K562 (cell line): ENCODE measurements at regions not wholly inside any gene's neighbourhood (a gene's known extent, or its start where the extent isn't known, plus 50 kb on each side); places are given as distances from the start of the nearest gene placed in this dataset.

Experiments
- ATAC-seq: fragments of 200-7000 bp; cut with Tn5 transposase; 3 replicates; pipeline ENCODE4 v1.9.1; 2020; ENCODE audit warnings: moderate library complexity
- BruUV-seq: library from RNA; stranded (reverse); fragments of 400-500 nt; replicated peaks from 2 replicates; lab custom pipeline; 2021; lab: Mats Ljungman, UMichigan
- CTCF ChIA-PET: fragments of 300-600 bp; formaldehyde crosslinking; extraction: SDS; loops from one replicate; lab custom pipeline; 2021; ENCODE audit warnings: low intra/inter-chr PET ratio; lab: Yijun Ruan, JAX
- POLR2A ChIA-PET: fragments of 300-600, 350-650 bp; sonication (Branson Sonifier 250); formaldehyde crosslinking; extraction: SDS; loops from one replicate; lab custom pipeline; 2021; ENCODE audit warnings: antibody characterized with exemption, inconsistent platforms; lab: Yijun Ruan, JAX
- DNase-seq, 4 experiments: peaks; one replicate each; pipeline versions ENCODE4 v3.0.0 to v3.0.0-alpha.2; 2011 to 2018; ENCODE audit warnings: low spot score in 3 of 4, mixed read lengths in 3 of 4; ENCODE audit errors: extremely low read depth in 1 of 4
- FAIRE-seq: peaks from 2 replicates; lab custom pipeline; 2011; peaks lifted over from hg19 to GRCh38; lab: Jason Lieb, UNC
- H2AFZ ChIP-seq: 2 replicates; pipeline ENCODE4 v1.6.0; 2011; ENCODE audit warnings: low read depth, low read length, control low read depth, inconsistent platforms
- H3K27ac ChIP-seq: fragments of 200-600 bp; 3 replicates; pipeline ENCODE4 v1.8.0; 2011; ENCODE audit warnings: low read depth, mild to moderate bottlenecking, control low read depth, inconsistent platforms, low read length, moderate library complexity, mixed read lengths; ENCODE audit errors: extremely low read depth
- H3K27me3 ChIP-seq, 2 experiments: fragments of 300-600 bp in 1 of 2; 2 replicates in 1 of 2; 3 replicates in 1 of 2; pipeline versions ENCODE4 v1.6.0 to v1.8.0; 2011; ENCODE audit warnings: inconsistent platforms in 2 of 2, low read length in 2 of 2, mild to moderate bottlenecking in 1 of 2, mixed read lengths in 1 of 2, moderate library complexity in 1 of 2; ENCODE audit not compliant: control insufficient read depth in 2 of 2, insufficient read depth in 2 of 2
- H3K36me3 ChIP-seq: fragments of 300-600 bp; 3 replicates; pipeline ENCODE4 v1.8.0; 2011; ENCODE audit warnings: mild to moderate bottlenecking, low read length, inconsistent platforms; ENCODE audit not compliant: control insufficient read depth, insufficient read depth
- H3K4me1 ChIP-seq, 2 experiments: fragments of 200-600 bp in 1 of 2; replicated peaks in 1 of 2; 2 replicates in 1 of 2; 3 replicates in 1 of 2; pipeline versions ENCODE4 v1.5.1 to v1.8.0; 2011; ENCODE audit warnings: inconsistent platforms in 2 of 2, low read length in 2 of 2, mild to moderate bottlenecking in 1 of 2, mixed read lengths in 1 of 2, moderate library complexity in 1 of 2; ENCODE audit not compliant: control insufficient read depth in 2 of 2, insufficient read depth in 2 of 2
- H3K4me2 ChIP-seq: 2 replicates; pipeline ENCODE4 v1.6.1; 2011; ENCODE audit warnings: low read length, control low read depth, inconsistent platforms, mixed read lengths; ENCODE audit not compliant: insufficient read depth
- H3K4me3 ChIP-seq: fragments of 200-600 bp; sonication (generic), shearing (Covaris generic); 2 replicates; pipeline ENCODE4 v1.5.1; 2016; ENCODE audit warnings: control low read depth, inconsistent platforms
- H3K79me2 ChIP-seq: fragments of 200-600 bp; 3 replicates; pipeline ENCODE4 v1.8.0; 2011; ENCODE audit warnings: low read length, inconsistent platforms; ENCODE audit not compliant: control insufficient read depth, insufficient read depth
- H3K9ac ChIP-seq, 2 experiments: 2 replicates each; pipeline versions ENCODE4 v1.6.0 to v1.6.1; 2011; ENCODE audit warnings: low read depth in 2 of 2, low read length in 2 of 2, control low read depth in 1 of 2, inconsistent platforms in 1 of 2, mild to moderate bottlenecking in 1 of 2, mixed read lengths in 1 of 2; ENCODE audit not compliant: insufficient read depth in 1 of 2
- H3K9me1 ChIP-seq: one replicate; pipeline ENCODE4 v1.6.0; 2011; ENCODE audit warnings: inconsistent platforms, mild to moderate bottlenecking, low read length, moderate library complexity; ENCODE audit not compliant: control insufficient read depth, insufficient read depth
- H3K9me3 ChIP-seq: replicated peaks from 2 replicates; pipeline ENCODE4 v1.5.1; 2011; ENCODE audit warnings: low read depth, low read length, inconsistent platforms; ENCODE audit not compliant: control insufficient read depth, insufficient read depth
- H4K20me1 ChIP-seq: replicated peaks from 2 replicates; pipeline ENCODE4 v1.6.1; 2011; ENCODE audit warnings: low read length, inconsistent platforms, mixed read lengths; ENCODE audit not compliant: control insufficient read depth, insufficient read depth
- ARID1B ChIP-seq: fragments of 450-650 bp; IDR thresholded peaks from 2 replicates; pipeline ENCODE4 v1.6.1; 2016; ENCODE audit warnings: antibody characterized with exemption, mild to moderate bottlenecking, inconsistent platforms
- CBFA2T3 ChIP-seq: fragments of 450-650 bp; IDR thresholded peaks from 2 replicates; pipeline ENCODE4 v1.6.1; 2017
- WGBS: fragments of 100-300 bp; shearing (Covaris generic); methylation state at CpG from one replicate; pipeline ENCODE4 v1.1.6; 2016; ENCODE audit warnings: low coverage, mixed read lengths; ENCODE audit not compliant: insufficient coverage; ENCODE audit errors: missing lambda C conversion rate; 5-methylcytosine and 5-hydroxymethylcytosine counted together
- in situ Hi-C: fragments of 300-500 bp; cut with MboI; formaldehyde crosslinking; loops from 4 replicates; pipeline ENCODE4 v1.15.0; 2018; ENCODE audit warnings: inconsistent platforms, mixed read lengths
- intact Hi-C: fragments of 100-400 bp; cut with micrococcal nuclease; formaldehyde crosslinking; loops from 2 replicates; pipeline ENCODE4 v1.14.2; 2022
- TF ChIP-seq, protein P1 (sequence below): fragments of 250-450 bp; sonication (Bioruptor Pico); IDR thresholded peaks from 2 replicates; pipeline ENCODE4 v1.4.0; 2020; ENCODE audit warnings: mild to moderate bottlenecking, moderate library complexity
- TF ChIP-seq, protein P2 (sequence below), 2 experiments: IDR thresholded peaks in 1 of 2; conservative IDR thresholded peaks in 1 of 2; 2 replicates each; pipeline ENCODE4 v1.6.1; 2016; ENCODE audit warnings: low read depth in 2 of 2, mild to moderate bottlenecking in 1 of 2, missing compliant biosample characterization in 1 of 2, missing genetic modification characterization in 1 of 2, moderate library complexity in 1 of 2

DNA sequence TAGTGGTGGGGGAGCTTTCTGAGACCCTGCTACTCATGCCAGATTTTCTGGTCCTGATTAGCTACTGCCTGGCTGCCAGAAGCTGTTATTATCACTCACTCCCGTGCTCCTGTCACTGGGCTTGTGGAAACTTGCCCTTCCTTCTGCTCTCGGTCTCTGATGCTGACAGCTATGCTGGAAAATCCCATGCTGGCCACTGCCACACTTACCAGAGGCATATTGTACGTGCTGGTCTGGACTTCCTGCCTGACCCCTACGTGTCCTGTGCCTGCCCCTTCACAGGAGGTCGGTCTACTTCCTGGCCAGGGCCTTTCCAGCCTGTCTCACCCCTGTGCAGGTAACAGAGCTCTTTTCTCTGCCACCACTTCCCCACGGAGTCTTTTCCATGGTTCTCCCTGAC, 149.4 kb upstream of the PLEKHG7 start:
- ATAC-seq (no peak), DNase-seq (peak in 1 of 4 experiments; percentile 32), FAIRE-seq (no peak)
- peak; percentile 30; the same call in 1 of the 2 replicates for TF ChIP-seq CBFA2T3
- TF ChIP-seq, protein P1, sequence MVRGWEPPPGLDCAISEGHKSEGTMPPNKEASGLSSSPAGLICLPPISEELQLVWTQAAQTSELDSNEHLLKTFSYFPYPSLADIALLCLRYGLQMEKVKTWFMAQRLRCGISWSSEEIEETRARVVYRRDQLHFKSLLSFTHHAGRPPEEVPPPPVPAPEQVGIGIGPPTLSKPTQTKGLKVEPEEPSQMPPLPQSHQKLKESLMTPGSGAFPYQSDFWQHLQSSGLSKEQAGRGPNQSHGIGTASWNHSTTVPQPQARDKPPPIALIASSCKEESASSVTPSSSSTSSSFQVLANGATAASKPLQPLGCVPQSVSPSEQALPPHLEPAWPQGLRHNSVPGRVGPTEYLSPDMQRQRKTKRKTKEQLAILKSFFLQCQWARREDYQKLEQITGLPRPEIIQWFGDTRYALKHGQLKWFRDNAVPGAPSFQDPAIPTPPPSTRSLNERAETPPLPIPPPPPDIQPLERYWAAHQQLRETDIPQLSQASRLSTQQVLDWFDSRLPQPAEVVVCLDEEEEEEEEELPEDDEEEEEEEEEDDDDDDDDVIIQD (CRISPR knock-in tag) = no peak
- TF ChIP-seq, protein P2, sequence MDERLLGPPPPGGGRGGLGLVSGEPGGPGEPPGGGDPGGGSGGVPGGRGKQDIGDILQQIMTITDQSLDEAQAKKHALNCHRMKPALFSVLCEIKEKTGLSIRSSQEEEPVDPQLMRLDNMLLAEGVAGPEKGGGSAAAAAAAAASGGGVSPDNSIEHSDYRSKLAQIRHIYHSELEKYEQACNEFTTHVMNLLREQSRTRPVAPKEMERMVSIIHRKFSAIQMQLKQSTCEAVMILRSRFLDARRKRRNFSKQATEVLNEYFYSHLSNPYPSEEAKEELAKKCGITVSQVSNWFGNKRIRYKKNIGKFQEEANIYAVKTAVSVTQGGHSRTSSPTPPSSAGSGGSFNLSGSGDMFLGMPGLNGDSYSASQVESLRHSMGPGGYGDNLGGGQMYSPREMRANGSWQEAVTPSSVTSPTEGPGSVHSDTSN (CRISPR knock-in tag; IDR thresholded peaks at IDR 0.05; ENCODE audit: low read depth) = no peak
- TF ChIP-seq, protein P2 (tag; conservative IDR thresholded peaks at IDR 0.05; ENCODE audit: low read depth) = 0 out of 2 replicates have a peak, but pooled peaks have one; percentile 32
- TF ChIP-seq ARID1B = peak; percentile 17; the same call in 1 of the 2 replicates
- in situ Hi-C loops = loop anchor here (25.0 kb wide), 1 partner anchor 741 kb away; no protein-coding TSS in a partner anchor
- Histone ChIP-seq H2AFZ (peak overlapping the region; percentile 45), H3K36me3 (no peaks in the 10 kb centered on the region), H3K4me3 (no peak overlapping the region), H3K27ac (no peak overlapping the region), H3K9me3 (no peaks in the 10 kb centered on the region), H3K27me3 (no peaks in the 10 kb centered on the region), H3K9ac (peak overlapping the region in 1 of 2 experiments; percentile 70; a peak in 1 of 4 replicates), H3K9me1 (no peaks in the 10 kb centered on the region), H3K79me2 (no peaks in the 10 kb centered on the region), H3K4me2 (no peak overlapping the region), H4K20me1 (no peaks in the 10 kb centered on the region), H3K4me1 (peaks cover 3 to 18% of the 10 kb centered on the region in 2 experiments; a peak in 4 of 5 replicates)
- ChIA-PET POLR2A (interaction anchor here (0.6 kb wide), 1 partner anchor 95 kb away, joined by 3 read pairs; no protein-coding TSS in a partner anchor), CTCF (no interaction called here)
- no TSS peak for BruUV-seq
- WGBS = 12% methylated on average over 6 of the region's 6 CpGs
- intact Hi-C loops = no loop called here
